GM18868 (cell line): ENCODE measurements at regions not wholly inside any gene's neighbourhood (a gene's known extent, or its start where the extent isn't known, plus 50 kb on each side); places are given as distances from the start of the nearest gene placed in this dataset.

Source experiments
- ATAC-seq: cut with Tn5 transposase; IDR thresholded peaks from one replicate; pipeline ENCODE4 v1.9.1; 2021; ENCODE audit warnings: mild to moderate bottlenecking, moderate library complexity; ENCODE audit not compliant: unreplicated experiment

DNA sequence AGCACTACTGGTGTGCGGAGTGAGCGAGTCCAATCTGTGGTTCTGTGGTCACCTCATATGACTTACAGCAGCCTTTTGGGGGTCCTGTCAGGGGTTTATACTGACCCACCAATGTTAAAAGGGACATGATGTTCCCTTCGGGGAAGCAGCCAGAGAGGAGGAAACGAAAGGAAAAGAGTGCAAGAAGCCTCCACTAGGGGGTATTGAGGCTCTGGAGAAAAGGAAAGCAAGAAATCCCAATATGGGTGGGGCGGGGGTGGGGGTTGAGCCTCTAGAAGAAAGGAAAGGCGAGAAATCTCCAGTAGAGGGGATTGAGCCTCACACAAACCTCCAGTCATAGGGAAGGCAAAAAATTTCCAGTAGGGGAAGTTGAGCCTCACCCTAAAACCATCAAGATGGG is 249.3 kb upstream of the ECI2 start:
- ATAC-seq: no peak

DNA sequence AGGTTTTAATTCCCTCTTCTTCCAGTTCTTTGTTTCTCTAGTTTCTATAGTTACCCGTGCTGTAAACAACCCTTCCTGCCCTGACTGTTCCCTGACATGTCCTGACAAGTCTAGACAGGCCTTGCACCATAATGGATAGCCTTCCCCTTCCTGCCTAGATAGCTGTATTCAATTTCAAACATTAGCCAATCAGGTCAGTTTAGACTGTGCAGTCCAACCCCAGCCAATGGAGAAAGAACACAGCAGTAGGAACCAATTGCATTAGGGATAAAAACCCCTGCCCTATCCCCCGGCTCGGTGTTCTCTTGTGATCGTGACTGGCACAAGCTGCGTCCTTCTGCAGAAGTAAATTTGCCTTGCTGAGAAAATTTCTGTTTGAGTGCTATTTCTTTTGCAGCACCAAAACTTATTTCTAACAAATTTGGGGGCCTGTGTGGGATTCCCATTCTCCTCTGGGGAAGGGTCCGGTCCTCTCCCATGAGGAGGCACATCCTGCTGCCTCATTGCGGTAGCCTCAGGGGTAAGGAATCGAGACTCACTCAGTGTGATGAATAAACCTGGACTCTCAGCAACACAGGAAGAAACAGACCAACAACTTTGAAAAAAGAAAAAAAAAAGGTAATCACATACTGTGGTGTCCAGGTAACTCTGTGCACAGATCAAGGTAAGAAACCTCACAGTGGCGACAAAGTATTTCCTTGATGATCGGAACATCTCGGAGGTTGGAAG is 248.7 kb upstream of the ECI2 start:
- ATAC-seq: no peak

DNA sequence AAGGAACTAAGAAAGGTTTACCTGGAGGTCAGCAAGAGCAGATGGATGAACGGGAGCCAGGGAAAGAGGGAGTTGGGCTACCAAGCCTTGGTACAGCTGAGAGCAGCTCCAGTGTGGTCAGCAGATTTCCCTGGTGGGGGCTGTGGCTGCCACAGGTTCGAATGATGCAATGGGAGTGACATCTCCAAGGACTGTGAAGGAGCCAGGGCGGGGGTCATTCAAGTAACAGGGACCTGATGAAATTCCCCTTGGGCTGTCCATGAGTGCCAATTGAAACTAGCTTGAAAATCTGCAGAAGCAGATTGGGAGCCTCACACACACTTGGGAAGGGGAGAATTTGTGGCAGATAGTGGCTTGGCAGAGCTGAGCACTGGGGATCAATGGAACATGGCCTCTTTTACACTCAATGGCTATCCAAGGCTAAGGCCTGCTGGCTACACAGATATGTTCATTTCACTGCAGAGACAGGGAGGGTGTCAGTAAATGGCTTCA is 247.0 kb upstream of the ECI2 start:
- ATAC-seq: no peak

DNA sequence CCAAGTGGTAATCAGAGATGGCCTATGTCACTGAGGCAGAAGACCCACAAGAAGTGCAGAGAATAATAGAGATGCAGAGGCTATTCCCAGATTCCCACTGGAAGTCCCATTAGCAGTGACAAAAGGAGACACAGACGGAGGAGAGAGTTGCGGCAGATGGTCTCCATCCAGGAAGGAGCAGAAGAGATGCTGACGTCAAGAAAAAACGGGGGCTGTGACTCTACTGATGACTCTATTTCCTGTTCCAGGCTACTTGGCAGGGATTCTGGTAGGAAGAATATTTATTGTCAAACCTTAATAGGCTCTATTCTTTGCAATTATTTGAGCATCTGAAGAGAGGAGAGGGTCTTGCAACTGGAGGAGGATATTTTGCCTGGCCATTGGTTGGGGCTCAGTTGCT is 246.0 kb upstream of the ECI2 start:
- no peak for ATAC-seq

DNA sequence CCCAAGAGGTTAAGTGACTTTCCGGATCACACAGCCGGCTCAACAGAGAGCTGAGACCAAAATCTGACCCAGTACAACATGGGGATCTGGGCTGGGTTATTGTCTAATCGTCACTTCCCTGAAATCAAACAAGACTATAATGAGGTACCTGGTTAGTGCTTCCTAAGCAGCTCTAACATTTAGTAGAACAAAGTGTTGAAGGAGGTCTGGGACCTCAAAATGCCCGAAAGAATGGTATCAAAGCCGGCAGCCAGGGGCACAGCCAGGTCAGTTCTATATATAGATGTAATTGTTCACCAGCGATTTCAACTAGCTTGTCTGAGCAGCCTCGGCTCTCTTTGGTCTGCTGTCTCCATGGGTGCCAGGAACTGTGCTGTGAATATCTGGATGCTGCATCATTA is 245.5 kb upstream of the ECI2 start:
- no peak for ATAC-seq

DNA sequence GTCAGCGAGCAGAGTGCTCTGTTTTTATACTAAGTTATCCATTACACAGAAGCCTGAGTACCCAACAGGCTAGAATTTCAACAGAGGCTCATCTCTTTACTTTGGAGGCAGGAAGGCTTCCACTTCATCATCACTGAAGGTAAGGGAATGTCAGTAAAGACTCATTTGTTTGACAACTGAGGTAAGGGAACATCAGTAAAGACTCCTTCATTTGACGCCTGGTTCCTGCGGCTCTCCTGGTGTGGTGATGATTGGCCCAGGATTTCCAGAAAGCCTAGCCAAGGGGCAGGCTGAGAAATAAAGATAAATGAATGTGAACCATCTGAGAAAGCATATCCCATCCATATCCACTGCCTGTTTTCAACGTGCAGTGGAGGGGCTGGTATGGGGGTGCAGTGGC is 244.6 kb upstream of the ECI2 start:
- no peak for ATAC-seq

DNA sequence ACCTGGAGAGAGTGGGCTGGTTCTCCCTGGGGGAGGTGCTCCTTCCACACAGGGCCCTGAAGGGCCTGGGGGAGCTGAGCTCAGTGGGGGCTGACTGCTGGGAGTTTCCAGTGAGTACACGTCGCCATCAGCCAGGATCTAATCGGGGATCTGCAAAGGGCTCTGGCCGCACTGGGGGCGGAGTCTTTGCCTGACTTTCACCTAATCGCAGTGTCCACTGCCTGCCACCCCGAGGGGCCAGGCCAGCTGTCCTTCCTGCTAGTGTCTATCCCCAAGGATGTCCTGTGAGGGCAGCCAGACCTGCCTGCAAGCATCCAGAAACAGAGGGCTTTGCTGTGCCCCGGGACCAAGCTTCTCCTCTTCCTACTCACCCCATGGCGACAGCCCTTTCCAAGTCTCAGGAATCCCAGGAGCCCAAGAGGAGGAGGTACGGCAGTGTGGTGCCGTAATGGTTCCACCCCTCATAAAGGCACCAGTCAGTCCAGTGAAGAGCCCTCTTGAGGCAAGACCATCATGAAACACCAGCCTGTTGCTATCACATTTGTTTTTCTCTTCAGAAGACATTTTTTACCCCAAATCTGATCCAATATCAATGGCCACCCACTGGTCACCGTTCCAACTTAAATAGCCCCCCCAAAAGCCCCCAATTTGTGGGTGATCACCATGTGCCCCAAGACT is 243.1 kb upstream of the ECI2 start:
- no peak for ATAC-seq

DNA sequence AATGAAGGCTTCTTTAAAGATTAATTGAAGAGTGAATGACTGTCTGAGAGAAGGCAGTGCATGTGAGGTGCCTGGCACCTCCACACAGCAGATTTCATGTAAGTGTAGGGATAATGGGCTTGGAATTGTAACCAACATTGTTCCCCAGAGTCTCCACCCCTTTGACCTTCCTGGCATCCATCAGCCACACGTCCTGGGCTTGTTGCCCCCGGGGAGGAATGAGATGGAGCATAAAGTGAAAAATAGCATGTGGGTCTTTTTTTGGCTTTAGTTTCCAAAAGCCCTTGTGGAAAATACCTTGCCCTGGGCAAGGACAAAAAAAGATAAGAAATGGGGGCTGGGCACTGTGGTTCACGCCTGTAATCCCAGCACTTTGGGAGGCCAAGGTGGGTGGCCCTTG is 242.2 kb upstream of the ECI2 start:
- ATAC-seq: no peak

DNA sequence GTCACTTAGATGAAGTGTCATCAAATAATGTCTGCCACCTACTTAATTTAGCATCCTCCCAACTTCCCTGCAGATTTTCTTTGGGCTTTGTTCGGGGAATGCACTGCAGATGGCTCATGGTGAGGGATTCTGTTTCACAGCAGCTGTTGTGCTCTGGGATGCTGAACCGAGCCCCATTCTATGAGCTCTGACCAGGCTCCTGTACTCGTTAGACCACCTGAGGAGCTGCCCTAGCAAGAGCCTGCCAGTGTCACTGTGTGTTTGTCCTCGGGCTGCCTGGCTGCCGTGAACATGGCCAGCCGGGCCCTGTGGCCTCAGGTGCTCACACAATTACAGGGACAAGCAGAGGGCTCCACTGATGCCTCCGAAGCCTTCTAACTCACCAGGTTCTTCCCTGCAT is 238.8 kb upstream of the ECI2 start:
- no peak for ATAC-seq

DNA sequence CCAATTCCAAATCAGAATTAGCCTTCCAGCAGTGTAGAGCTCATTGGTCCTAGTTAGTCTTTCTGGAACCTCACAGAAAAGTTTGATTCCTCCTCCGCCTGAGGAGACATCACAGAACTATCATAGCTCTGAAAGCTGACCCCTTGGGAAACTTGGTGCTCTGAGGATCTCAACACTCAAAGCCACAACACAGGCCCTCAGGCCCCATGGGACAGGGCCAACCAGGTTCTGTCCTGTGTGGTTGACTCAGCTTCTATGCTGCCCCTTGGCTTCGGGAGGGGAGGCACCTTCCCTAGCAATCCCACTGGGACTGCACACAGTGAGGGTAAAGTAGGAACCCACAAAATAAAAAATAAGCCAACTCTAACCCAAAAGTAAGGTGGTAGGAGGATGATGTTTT is 237.5 kb upstream of the ECI2 start:
- ATAC-seq: no peak

DNA sequence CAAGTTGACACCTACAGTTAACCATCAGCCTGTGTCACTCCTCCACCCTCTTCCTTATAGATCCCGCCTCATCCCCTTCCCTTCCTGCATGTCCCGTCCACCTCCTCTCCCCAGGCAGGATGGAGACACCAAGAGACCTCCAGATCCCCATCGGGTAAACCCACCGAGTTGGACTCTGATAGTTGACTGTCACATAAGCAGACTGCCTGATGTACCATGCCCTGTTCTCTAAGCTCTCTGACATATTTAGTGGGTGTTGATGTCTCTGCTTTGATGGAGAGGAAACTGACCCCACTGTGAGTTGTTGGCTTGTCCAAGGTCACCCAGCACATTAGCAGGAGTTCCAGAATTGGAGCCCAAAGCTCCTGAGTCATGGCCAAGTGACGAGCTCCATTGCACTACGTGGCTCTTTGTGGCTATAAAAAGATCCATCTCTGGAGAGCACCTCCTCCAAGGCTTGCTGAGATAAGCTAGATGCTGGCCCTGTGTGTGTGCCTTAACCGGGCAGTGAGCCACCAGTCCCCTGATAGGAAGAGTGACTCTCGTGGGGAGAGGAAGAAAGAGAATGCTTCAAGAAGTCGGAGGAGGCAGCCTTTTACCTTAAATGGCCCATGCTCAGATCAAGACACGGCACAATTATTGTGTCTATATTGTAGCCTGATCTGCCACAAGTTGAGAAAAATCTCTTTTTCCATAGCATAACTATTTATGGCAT is 236.0 kb upstream of the ECI2 start:
- ATAC-seq: no peak

DNA sequence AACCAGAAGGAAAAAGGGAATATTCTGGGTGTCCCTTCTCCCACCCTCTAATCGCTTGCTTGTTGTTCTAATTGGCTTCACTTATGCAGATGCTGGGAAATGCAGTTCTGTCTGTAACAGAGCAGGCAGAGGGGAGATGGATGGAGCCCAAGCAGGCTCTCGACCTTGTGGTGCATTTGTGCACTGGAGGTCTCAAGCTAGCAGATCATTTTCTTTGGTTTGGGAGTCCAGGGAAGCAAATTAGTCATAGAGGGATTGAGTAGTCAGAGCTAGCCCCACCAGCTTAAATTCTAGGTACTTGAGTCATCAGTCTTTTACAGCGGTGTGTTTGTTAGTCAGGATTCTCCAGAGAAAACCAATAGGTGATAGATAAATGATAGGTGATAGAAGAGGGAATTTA is 234.7 kb upstream of the ECI2 start:
- no peak for ATAC-seq

DNA sequence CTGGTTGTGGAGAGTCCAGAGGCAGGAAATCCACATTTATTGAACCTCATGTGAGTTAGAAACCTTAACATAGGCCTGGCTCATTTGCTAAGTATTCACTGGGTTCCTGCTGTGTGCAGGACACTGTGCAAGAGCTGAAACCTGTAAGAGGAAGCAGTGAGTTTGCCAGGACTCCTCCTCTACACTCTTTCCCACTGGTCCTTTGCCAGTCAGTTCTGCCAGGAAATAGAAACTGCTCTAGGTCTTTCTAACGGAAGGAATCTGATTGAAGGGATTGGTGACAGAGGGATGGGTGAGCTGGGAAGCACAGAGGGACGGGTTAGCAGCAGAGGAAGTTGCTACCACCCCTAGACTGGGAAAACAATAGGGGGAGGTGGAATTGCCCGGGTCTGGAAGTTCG is 234.2 kb upstream of the ECI2 start:
- ATAC-seq: no peak

DNA sequence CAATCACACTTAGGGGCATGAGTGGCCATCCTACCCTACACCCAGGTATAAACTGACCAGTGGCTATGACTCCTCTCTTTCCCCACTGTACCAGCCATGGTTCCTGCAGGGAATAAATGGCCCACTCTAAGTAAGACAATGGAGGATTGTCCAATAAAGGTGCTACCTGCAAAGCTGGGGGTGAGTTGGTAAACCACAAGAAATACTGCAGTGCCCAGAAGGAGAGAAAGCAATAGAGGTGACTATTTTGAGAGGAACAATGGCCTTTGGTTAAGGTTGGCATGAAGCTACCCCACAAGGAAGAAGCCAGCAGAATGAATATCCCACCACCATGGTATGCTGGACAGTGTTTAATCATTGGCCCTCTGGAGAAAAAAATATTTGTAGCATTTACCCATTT is 233.3 kb upstream of the ECI2 start:
- ATAC-seq: no peak

DNA sequence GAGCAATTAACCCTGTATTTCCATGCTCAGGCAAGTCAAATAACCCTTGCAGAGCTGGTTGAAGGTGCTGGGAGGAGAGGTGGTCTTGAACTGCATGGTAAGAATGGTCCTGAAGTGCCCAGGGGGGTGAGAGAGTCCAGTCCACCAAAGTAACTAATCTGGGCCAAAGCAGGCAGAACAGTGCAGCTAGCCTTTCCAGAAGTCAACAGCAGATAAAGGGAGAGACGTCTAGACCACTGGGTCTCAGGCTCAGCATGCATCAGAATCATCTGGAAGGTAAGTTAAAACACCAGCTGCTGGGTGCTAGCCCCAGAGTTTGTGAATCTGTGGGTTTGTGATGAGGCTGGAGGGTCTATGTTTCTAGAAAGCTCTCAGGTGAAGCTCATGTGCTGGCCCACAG is 232.3 kb upstream of the ECI2 start:
- ATAC-seq: no peak

DNA sequence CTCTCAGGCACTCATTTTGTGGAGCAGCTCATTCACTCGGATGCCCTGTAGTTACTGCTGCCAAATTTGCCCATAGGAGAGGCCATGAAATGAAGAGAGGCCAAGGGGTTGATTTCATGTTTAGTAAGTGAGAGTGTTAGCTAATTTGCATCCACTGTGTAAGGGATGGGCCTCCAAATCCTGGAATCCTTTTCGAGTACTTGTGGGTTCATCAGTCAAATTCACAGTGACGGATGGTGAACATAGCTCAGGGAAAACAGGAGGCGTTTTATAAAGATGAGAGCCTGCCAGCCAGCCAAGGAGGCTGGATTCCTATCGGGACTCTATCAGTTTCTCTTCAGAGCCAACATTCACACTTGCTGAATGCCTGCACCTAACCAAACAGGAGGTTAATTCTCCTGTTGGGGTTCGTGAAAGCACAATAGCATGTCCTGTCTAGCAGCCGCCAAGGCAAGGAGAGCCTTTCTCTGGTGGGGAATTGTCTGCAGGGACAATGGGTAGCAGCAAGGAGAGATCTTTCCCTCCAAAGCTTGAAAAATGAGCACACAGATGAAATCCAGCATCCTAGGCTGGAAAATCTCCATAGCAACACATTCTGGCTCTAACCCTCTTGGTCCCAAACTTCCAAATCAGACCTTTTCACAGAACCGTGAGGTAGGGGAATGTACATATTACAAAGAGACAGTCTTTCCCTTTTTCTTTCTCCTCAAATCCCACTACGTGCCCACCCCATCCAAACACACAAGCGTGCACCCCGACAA is 231.4 kb upstream of the ECI2 start:
- ATAC-seq: no peak

DNA sequence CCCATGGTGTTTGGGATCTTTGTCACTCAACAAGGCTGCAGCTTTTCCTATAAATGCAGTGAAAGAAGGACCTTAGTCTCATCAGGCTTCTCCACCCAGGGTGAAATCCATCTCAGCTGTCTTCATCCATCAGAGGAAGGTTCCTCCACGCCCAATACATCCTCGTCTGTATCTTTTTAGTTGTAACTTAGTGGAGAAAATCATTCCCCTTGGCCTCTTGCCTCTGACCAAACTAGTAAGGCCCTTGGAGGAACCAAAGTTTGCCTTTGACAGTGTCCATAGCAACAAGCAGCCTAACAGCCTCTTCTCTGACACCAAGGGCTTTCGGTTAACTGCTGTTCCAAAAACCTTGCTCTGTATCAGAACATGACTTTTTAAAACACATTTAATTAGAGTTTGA is 230.3 kb upstream of the ECI2 start:
- no peak for ATAC-seq

DNA sequence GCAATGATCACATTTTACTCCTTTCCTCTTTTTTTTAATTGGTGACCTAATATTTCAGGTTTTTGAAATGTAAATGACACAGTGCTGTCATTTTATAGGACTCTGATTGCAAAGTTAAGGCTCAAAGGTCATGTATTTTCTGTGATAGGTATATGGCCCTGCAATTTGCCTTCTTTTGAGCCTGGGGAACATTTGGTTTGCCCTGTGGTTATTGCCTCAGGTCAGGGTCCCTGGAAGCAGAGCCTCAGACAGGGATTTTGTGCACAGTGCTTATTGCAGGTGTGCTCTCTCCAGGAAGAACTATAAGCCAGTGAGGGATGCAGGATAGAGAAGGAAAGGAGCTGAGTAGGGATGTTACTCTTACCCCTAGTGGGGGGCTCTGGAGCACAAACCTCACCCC is 229.3 kb upstream of the ECI2 start:
- ATAC-seq: no peak

DNA sequence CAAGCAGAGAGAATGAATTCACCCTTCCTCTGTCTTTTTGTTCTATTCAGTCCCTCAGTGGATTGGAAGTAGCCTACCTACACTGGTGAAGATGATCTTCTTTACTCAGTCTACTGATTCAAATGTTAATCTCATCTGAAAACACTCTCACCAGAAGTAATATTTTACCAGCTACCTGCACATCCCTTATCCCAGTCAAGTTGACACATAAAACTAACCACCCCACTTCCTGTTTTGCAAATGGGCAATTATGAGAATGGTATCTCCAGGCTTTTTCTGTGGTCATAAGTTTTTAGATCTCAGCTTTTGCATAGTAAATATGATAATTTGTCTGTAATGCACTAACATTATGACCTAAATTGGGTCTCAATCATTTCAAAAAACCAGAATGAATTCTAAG is 228.8 kb upstream of the ECI2 start:
- no peak for ATAC-seq

DNA sequence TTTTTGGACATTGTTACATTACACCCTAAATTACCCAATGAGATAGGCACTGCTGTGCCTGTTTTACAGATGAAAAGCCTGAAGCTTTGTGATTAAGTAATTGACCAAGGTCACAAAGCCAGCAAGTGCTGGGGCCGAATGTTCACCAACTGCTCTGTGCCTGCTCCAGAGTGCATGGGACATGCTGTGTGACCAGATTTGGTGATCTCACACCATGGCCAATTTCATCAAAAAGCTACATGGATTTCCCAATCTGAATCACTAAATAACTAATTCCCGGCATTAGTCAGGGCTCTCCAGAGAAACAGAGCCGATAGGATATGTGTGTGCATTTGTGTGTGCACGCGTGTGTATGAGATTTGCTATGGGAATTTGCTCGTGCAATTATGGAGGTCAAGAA is 228.3 kb upstream of the ECI2 start:
- ATAC-seq: no peak

DNA sequence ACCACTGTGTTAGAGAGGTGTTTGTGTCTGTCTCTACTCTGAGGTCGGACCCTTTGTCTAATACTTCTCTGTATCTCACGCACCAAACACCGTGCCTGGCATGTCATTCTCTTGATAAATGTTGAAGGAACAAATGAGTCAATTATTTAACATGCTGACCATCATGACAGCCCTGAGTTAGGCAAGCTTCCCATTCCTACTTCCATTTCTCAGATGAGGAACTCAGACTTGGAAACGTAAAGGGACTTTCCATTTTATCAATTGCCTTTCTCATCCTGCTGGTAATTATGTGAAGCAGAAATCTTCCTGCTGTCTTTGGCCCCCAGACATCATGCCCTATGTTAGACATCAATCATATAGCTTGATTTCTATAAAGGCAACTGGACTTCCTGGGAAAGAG is 227.0 kb upstream of the ECI2 start:
- no peak for ATAC-seq
